C4-2B (cell line): ENCODE measurements at regions not wholly inside any gene's neighbourhood (a gene's known extent, or its start where the extent isn't known, plus 50 kb on each side); places are given as distances from the start of the nearest gene placed in this dataset.

Source experiments
- H3K27ac ChIP-seq: fragments of 450-650 bp; 2 replicates; pipeline ENCODE4 v1.5.1; 2017
- ZFX ChIP-seq: fragments of 450-650 bp; IDR thresholded peaks from 2 replicates; pipeline ENCODE4 v1.6.1; 2017
- TF ChIP-seq, protein P1 (sequence below): fragments of 450-650 bp; conservative IDR thresholded peaks from 2 replicates; pipeline ENCODE4 v1.5.1; 2017; ENCODE audit warnings: mild to moderate bottlenecking

- TF ChIP-seq, protein P1, sequence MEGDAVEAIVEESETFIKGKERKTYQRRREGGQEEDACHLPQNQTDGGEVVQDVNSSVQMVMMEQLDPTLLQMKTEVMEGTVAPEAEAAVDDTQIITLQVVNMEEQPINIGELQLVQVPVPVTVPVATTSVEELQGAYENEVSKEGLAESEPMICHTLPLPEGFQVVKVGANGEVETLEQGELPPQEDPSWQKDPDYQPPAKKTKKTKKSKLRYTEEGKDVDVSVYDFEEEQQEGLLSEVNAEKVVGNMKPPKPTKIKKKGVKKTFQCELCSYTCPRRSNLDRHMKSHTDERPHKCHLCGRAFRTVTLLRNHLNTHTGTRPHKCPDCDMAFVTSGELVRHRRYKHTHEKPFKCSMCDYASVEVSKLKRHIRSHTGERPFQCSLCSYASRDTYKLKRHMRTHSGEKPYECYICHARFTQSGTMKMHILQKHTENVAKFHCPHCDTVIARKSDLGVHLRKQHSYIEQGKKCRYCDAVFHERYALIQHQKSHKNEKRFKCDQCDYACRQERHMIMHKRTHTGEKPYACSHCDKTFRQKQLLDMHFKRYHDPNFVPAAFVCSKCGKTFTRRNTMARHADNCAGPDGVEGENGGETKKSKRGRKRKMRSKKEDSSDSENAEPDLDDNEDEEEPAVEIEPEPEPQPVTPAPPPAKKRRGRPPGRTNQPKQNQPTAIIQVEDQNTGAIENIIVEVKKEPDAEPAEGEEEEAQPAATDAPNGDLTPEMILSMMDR: no peak
- TF ChIP-seq ZFX: no peak
- no peak overlapping the region for H3K27ac ChIP-seq
These were observed 359.1 kb downstream of the ANKRD7 start for GRCh38 chr7:118583641-118584040.

GRCh38 chr7:118586248-118586647 lies 361.7 kb downstream of the ANKRD7 start:
- TF ChIP-seq ZFX: no peak
- TF ChIP-seq, protein P1: no peak
- no peak overlapping the region for H3K27ac ChIP-seq

GRCh38 chr7:118590107-118590506 lies 365.6 kb downstream of the ANKRD7 start:
- TF ChIP-seq, protein P1: peak; percentile 70
- no peak for TF ChIP-seq ZFX
- H3K27ac ChIP-seq: no peak overlapping the region

- no peak overlapping the region for H3K27ac ChIP-seq
- TF ChIP-seq ZFX: no peak
- TF ChIP-seq, protein P1: no peak
These were observed 377.6 kb downstream of the ANKRD7 start for GRCh38 chr7:118602090-118602489.

DNA sequence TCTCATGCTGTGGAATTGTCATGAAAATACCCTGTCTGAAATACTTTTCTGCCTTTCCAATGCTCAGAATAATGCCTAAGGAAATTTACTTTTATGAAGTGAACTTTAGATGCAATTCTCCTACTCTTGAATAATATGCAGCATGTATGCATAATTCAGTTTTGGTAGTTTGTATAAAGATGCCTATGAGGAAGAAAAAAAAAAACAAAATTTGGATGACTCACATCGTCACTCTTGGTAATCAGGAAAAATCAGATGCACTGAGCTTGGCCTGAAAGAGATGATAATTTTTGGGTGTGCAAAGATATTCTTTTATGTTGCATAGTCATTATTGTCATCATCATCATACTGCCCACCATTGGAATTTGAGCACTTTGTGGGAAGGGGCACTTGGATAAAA lies 382.1 kb downstream of the ANKRD7 start:
- no peak overlapping the region for H3K27ac ChIP-seq
- TF ChIP-seq, protein P1: no peak
- no peak for TF ChIP-seq ZFX

DNA sequence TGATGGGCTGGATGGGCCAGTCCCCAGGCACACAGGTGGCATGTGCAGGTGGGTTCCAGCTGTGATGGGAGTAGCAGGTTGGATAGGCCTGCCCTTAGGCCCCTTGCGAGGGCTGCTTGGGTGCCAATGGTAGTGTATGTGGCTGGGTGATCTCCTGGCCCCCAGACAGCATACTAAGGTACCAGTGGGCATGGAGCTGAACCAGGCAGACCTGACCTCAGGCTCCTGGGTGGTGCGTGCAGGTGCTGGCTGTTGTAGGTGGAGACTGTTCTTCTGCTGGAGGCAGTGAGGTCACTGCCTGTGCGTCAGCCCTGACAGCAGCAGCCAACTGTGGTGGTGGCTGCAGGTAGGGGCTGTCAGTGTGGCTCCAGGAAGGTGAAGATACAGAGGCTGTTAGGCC lies 384.7 kb downstream of the ANKRD7 start:
- no peak overlapping the region for H3K27ac ChIP-seq
- no peak for TF ChIP-seq ZFX
- TF ChIP-seq, protein P1: no peak

DNA sequence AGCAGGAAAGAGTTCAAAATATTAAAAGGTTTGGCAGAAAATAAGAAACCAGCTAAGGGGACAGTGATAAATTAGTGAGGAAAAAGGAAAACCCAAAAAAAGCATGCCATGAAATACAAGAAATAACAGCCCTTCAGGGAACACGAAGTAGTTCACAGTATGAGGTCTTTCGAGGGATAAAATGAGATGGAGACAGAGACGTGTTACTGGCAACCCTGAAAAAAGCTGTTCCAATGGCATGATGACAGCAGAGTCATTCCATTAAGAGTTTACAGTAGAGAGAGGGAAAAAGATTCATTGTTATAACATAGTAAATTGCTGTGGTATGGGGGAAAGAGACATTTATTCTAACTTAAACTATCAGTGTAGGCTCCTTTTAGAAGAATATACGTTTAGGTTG lies 391.2 kb downstream of the ANKRD7 start:
- TF ChIP-seq, protein P1: no peak

More for the DNA sequence above, 391.2 kb downstream of the ANKRD7 start:
- no peak overlapping the region for H3K27ac ChIP-seq
